Tibial nerve (tissue), 4 donors: ENCODE measurements at regions not wholly inside any gene's neighbourhood (a gene's known extent, or its start where the extent isn't known, plus 50 kb on each side); places are given as distances from the start of the nearest gene placed in this dataset.

Experiments
- DNase-seq, 2 donors: peaks; one replicate each; pipeline ENCODE4 v3.0.0-alpha.2; 2019; ENCODE audit warnings: low spot score in 2 of 2
- H3K27ac ChIP-seq, 4 donors: fragments of 200-600 bp; sonication (generic) in 3 of 4; one replicate each; pipeline ENCODE4 v1.5.1; 2017 to 2019; ENCODE audit warnings: mild to moderate bottlenecking in 1 of 4
- H3K27me3 ChIP-seq, 2 donors: fragments of 200-600 bp; sonication (generic) in 1 of 2; one replicate each; pipeline versions ENCODE4 v1.5.1 to v1.6.0; 2017 to 2019
- H3K36me3 ChIP-seq, 3 donors: fragments of 200-600 bp; sonication (generic); one replicate each; pipeline ENCODE4 v1.5.1; 2018 to 2019
- H3K4me1 ChIP-seq, 4 donors: fragments of 200-600 bp; sonication (generic) in 3 of 4; one replicate each; pipeline ENCODE4 v1.5.1; 2017 to 2019
- H3K4me3 ChIP-seq, 4 donors: fragments of 200-600 bp; sonication (generic) in 3 of 4; one replicate each; pipeline ENCODE4 v1.5.1; 2017 to 2019; ENCODE audit warnings: mild to moderate bottlenecking in 1 of 4, moderate library complexity in 1 of 4
- H3K9me3 ChIP-seq, 4 donors: fragments of 200-600 bp; sonication (generic) in 3 of 4; one replicate each; pipeline ENCODE4 v1.5.1; 2017 to 2019
- CTCF ChIP-seq, 5 experiments: fragments of 200-600 bp in 3 of 5; fragments of 450-650 bp in 2 of 5; sonication (generic) in 3 of 5; IDR thresholded peaks; one replicate each; pipeline ENCODE4 v1.5.1; 2016 to 2019; ENCODE audit warnings: antibody characterized with exemption in 5 of 5, mild to moderate bottlenecking in 3 of 5, moderate library complexity in 2 of 5
- EP300 ChIP-seq, 2 donors: sonication (generic); formaldehyde crosslinking; IDR thresholded peaks; one replicate each; pipeline ENCODE4 v1.6.1; 2017; ENCODE audit warnings: antibody characterized with exemption in 2 of 2, mild to moderate bottlenecking in 1 of 2
- POLR2A ChIP-seq, 2 donors: fragments of 450-650 bp; IDR thresholded peaks; one replicate each; pipeline ENCODE4 v1.6.1; 2017; ENCODE audit warnings: antibody characterized with exemption in 2 of 2, mild to moderate bottlenecking in 2 of 2, moderate library complexity in 2 of 2
- WGBS, 2 donors: methylation state at CpG; one replicate each; pipeline ENCODE4 v1.1.5; 2018; 5-methylcytosine and 5-hydroxymethylcytosine counted together

GRCh38 chr5:158524070-158524469, 575.6 kb downstream of the EBF1 start:
- TF ChIP-seq CTCF (IDR thresholded peaks at IDR 0.05) (no peak), EP300 (IDR thresholded peaks at IDR 0.05) (no peak), POLR2A (IDR thresholded peaks at IDR 0.05) (no peak)
- no peaks in the 10 kb centered on the region for H3K36me3 ChIP-seq
- no peak overlapping the region for H3K27ac ChIP-seq
- H3K27me3 ChIP-seq: no peaks in the 10 kb centered on the region
- peaks cover 0 to 13% (median 0%) of the 10 kb centered on the region in 4 donors for H3K4me1 ChIP-seq
- H3K9me3 ChIP-seq: no peaks in the 10 kb centered on the region
- no peak overlapping the region for H3K4me3 ChIP-seq
- no peak for DNase-seq

GRCh38 chr5:158522776-158523175, 576.9 kb downstream of the EBF1 start:
- WGBS, 2 donors: 4 to 7% methylated on average over 2 of the region's 2 CpGs
- H3K9me3 ChIP-seq: no peaks in the 10 kb centered on the region
- DNase-seq: peak in 1 of 2 donors; percentile 41
- H3K4me1 ChIP-seq: peaks cover 0 to 13% (median 0%) of the 10 kb centered on the region in 4 donors
- H3K27ac ChIP-seq: peak overlapping the region in 1 of 4 donors; percentile 14
- H3K36me3 ChIP-seq: no peaks in the 10 kb centered on the region
- H3K27me3 ChIP-seq: no peaks in the 10 kb centered on the region
- H3K4me3 ChIP-seq: no peak overlapping the region
- TF ChIP-seq EP300 (IDR thresholded peaks at IDR 0.05) (no peak), POLR2A (IDR thresholded peaks at IDR 0.05) (no peak), CTCF (IDR thresholded peaks at IDR 0.05) (no peak)

- no peak overlapping the region for H3K27ac ChIP-seq
- DNase-seq: no peak
- H3K9me3 ChIP-seq: no peaks in the 10 kb centered on the region
- H3K4me3 ChIP-seq: no peak overlapping the region
- H3K36me3 ChIP-seq: no peaks in the 10 kb centered on the region
- TF ChIP-seq EP300 (IDR thresholded peaks at IDR 0.05): no peak
- no peak for TF ChIP-seq POLR2A (IDR thresholded peaks at IDR 0.05)
- TF ChIP-seq CTCF (IDR thresholded peaks at IDR 0.05): no peak
- H3K4me1 ChIP-seq: peaks cover 0 to 15% (median 0%) of the 10 kb centered on the region in 4 donors
- WGBS, 2 donors: 75 to 78% methylated on average over 3 of the region's 3 CpGs
- H3K27me3 ChIP-seq: no peaks in the 10 kb centered on the region
Observed at GRCh38 chr5:158521995-158522394, 577.7 kb downstream of the EBF1 start.

- 66 to 76% methylated on average over 3 of the region's 3 CpGs for WGBS, 2 donors
- no peaks in the 10 kb centered on the region for H3K36me3 ChIP-seq
- H3K4me1 ChIP-seq: peaks cover 0 to 20% (median 0%) of the 10 kb centered on the region in 4 donors
- TF ChIP-seq CTCF (IDR thresholded peaks at IDR 0.05): no peak
- TF ChIP-seq POLR2A (IDR thresholded peaks at IDR 0.05): no peak
- peak in 1 of 2 donors; percentile 40 for TF ChIP-seq EP300 (IDR thresholded peaks at IDR 0.05)
- no peak overlapping the region for H3K4me3 ChIP-seq
- H3K27me3 ChIP-seq: no peaks in the 10 kb centered on the region
- H3K27ac ChIP-seq: peak overlapping the region in 1 of 4 donors; percentile 55
- H3K9me3 ChIP-seq: no peaks in the 10 kb centered on the region
- no peak for DNase-seq
Observed at GRCh38 chr5:158519433-158520021, 580.2 kb downstream of the EBF1 start.

- Histone ChIP-seq H3K27me3 (no peaks in the 10 kb centered on the region), H3K36me3 (no peaks in the 10 kb centered on the region), H3K4me3 (no peak overlapping the region), H3K9me3 (no peaks in the 10 kb centered on the region), H3K4me1 (peaks cover 0 to 11% (median 5%) of the 10 kb centered on the region in 4 donors), H3K27ac (no peak overlapping the region)
- TF ChIP-seq CTCF (IDR thresholded peaks at IDR 0.05) (no peak), POLR2A (IDR thresholded peaks at IDR 0.05) (no peak), EP300 (IDR thresholded peaks at IDR 0.05) (no peak)
- 63 to 64% methylated on average over 2 of the region's 2 CpGs for WGBS, 2 donors
- no peak for DNase-seq
Observed at GRCh38 chr5:158516521-158516920, 583.2 kb downstream of the EBF1 start.
